Mammary epithelial cell (primary cell): ENCODE measurements at regions not wholly inside any gene's neighbourhood (a gene's known extent, or its start where the extent isn't known, plus 50 kb on each side); places are given as distances from the start of the nearest gene placed in this dataset.

Experiments used
- CTCF ChIP-seq, 2 donors: IDR thresholded peaks in 1 of 2; conservative IDR thresholded peaks in 1 of 2; 2 replicates each; pipeline ENCODE4 v1.5.1; 2011 to 2012; ENCODE audit warnings: inconsistent platforms in 2 of 2, low read length in 2 of 2, mild to moderate bottlenecking in 2 of 2, control low read depth in 1 of 2, low read depth in 1 of 2; ENCODE audit not compliant: insufficient read depth in 1 of 2; ENCODE audit errors: extremely low read depth in 1 of 2
- EZH2 ChIP-seq: IDR thresholded peaks from 2 replicates; pipeline ENCODE4 v1.6.1; 2012; ENCODE audit warnings: low read length, inconsistent platforms, borderline replicate concordance

GRCh38 chr3:56960234-56960917 is 100.1 kb upstream of the SPATA12 start:
- TF ChIP-seq EZH2 (no peak), CTCF (conservative IDR thresholded peaks at IDR 0.05 in 1 of 2, IDR thresholded peaks at IDR 0.05 in 1 of 2; ENCODE audit: extremely low read depth in 1 of 2, insufficient read depth in 1 of 2, low read depth in 1 of 2, low read length in 2 of 2) (no peak)
